Activated CD8-positive, alpha-beta memory T cell treated with anti-CD3 and anti-CD28 coated beads, Interleukin-2, amount 10 ng/mL, durations not matched to agents 7 days and 5 days (primary cell): ENCODE measurements at regions not wholly inside any gene's neighbourhood (a gene's known extent, or its start where the extent isn't known, plus 50 kb on each side); places are given as distances from the start of the nearest gene placed in this dataset.
A peak's percentile ranks its signal among the peaks of the same experiment; 100 is the strongest.
"Not testable (repeated sequence)": the region's sequence is repeated elsewhere in the genome, so short reads cannot be mapped to it uniquely, and the experiment has no call there.

Experiments used
- ATAC-seq: fragments of 150-1000 bp; cut with Tn5 transposase; one replicate; pipeline ENCODE4 v1.10.0; 2021; ENCODE audit warnings: moderate library complexity
- CTCF ChIA-PET: fragments of 350-600 bp; sonication (Branson Sonifier 250); formaldehyde crosslinking; loops from one replicate; lab custom pipeline; 2021; ENCODE audit warnings: antibody characterized with exemption; lab: Charles Lee
- DNase-seq: peaks from one replicate; pipeline ENCODE4 v3.0.0-alpha.2; 2020
- H3K27ac Mint-ChIP-seq: one replicate; pipeline ENCODE4 v1.8.0; 2021; ENCODE audit warnings: mild to moderate bottlenecking, mixed read lengths
- H3K27me3 Mint-ChIP-seq: one replicate; pipeline ENCODE4 v1.8.0; 2021; ENCODE audit warnings: mixed read lengths
- H3K36me3 Mint-ChIP-seq: one replicate; pipeline ENCODE4 v1.8.0; 2021; ENCODE audit warnings: mild to moderate bottlenecking, mixed read lengths
- H3K4me1 Mint-ChIP-seq: one replicate; pipeline ENCODE4 v1.8.0; 2021; ENCODE audit warnings: mixed read lengths
- H3K4me3 Mint-ChIP-seq: one replicate; pipeline ENCODE4 v1.8.0; 2021; ENCODE audit warnings: mild to moderate bottlenecking, moderate library complexity, mixed read lengths
- H3K9me3 Mint-ChIP-seq: one replicate; pipeline ENCODE4 v1.8.0; 2022; ENCODE audit warnings: low read depth, mixed read lengths

DNA sequence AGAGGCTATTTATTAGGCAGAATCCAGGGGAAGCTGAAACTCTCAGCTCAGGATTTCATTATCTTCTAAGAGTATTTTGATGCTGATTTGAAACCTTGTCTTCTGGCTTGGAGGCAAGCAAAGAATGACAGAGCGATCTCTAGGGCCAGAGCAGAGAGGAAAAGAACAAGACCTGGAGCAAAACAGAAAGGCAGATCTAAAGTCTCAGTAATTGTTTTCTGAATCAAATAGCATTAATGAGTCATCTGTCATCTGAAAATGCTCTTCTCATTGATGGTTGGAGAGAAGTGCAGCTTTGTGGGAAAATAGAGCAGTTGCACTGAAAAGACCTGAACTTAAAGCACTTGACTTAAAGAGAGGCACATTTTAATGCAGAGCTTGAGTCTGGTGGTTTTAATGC, 385.9 kb downstream of the RAP2B start:
- no peak for ATAC-seq
- Mint-ChIP-seq H3K9me3 (no peaks in the 10 kb centered on the region), H3K27me3 (no peaks in the 10 kb centered on the region), H3K27ac (no peak overlapping the region), H3K4me3 (no peak overlapping the region), H3K4me1 (peaks cover 2% of the 10 kb centered on the region), H3K36me3 (no peaks in the 10 kb centered on the region)
- DNase-seq = no peak
- CTCF ChIA-PET = no interaction called here

DNA sequence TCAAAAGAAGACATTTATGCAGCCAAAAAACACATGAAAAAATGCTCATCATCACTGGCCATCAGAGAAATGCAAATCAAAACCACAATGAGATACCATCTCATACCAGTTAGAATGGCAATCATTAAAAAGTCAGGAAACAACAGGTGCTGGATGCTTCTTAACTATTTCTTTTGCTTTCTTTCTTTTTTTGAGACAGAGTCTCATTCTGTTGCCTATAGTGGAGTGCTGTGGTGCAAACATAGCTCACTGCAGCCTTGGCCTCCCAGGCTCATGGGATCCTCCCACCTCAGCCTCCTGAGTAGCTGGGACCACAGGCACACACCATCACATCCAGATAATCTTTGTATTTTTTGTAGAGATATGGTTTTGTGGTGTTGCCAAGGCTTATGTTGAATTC, 387.7 kb downstream of the RAP2B start:
- CTCF ChIA-PET, H3K27ac Mint-ChIP-seq, H3K4me1 Mint-ChIP-seq, DNase-seq, ATAC-seq, H3K4me3 Mint-ChIP-seq, H3K36me3 Mint-ChIP-seq, H3K9me3 Mint-ChIP-seq, H3K27me3 Mint-ChIP-seq: not testable (repeated sequence)

DNA sequence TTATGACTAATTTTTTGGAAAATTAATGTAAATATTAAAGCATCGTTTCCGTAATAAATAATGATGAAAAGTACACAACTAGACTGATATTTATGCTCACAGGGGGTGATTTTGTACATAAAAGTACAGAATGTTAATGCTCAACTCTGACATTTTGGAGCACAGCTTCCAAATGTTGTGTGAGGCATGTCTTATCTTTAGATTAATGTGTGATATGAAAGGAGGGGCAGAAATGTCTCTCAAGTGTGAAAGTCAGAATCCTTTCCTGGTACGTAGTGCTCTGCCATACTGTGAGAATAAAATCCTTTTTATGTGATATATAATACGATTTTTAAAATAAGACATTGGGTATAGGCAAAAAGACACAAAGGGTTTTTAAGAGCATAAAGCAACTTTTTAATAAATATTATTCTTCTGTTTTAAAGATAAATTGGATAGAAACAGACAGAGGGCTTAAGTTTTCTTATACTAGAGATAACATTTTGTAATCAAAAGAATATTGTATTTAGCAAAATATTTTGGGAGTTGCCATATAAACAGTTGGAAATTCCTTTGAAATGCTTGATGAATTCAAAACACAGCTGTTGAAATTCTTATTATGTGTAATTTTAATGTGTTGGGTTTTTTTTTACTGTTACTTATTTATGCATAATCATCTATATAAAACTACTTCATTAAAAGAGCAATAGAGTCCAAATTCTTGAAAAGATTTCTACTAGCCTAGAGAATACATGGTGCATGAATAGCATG, 389.7 kb downstream of the RAP2B start:
- Mint-ChIP-seq H3K36me3 (no peaks in the 10 kb centered on the region), H3K27ac (no peak overlapping the region), H3K4me1 (peaks cover 3% of the 10 kb centered on the region), H3K27me3 (no peaks in the 10 kb centered on the region), H3K4me3 (no peak overlapping the region), H3K9me3 (no peaks in the 10 kb centered on the region)
- CTCF ChIA-PET = no interaction called here
- ATAC-seq (no peak), DNase-seq (no peak)

DNA sequence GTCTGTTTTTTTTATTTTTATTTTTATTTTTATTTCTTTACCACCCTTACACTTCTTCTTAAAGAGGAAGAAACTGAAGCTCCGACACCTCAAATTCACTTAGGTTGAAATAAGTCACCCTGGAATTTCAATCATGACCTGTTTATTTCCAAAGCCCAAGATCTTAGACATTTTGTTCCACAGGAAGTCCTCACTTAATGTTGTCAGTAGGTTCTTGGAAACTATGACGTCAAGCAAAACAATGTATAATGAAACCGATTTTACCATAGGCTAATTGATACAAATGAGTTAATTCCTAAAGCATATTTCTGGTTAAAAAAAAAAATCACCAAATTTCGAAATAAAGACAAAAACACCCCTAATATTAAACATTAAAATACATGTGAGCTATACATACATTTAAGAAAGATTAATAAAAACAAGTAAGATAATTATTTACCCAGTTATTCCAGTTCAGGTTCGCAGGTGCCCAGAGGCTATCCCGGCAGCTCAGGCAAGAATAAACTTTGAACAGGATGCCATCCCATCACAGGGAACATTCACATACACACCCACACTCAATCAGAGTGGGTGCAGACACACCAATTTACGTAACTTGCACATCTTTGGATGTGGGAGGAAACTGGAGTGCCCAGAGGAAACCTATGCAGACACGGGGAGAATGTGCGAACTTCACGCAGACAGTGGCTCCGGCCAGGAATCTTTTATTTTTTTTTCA, 391.0 kb downstream of the RAP2B start:
- no peak overlapping the region for H3K4me3 Mint-ChIP-seq
- CTCF ChIA-PET = no interaction called here

DNA sequence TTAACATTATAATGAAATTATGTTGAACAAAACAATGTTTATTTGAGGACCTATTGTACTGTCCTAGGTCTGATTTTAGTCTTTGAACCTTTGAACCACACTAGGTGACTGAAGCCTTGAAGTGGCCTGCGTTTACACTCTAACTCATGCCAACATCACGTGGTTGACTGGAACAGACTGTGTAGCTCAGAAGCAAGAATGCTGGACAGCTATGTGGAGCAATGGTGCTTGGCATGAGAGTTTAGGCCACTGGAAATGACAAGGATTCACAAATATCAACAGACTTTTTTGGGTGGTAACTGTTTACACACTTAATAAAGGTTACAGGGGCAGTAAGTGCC, 391.5 kb downstream of the RAP2B start:
- CTCF ChIA-PET = no interaction called here
- H3K27me3 Mint-ChIP-seq = no peaks in the 10 kb centered on the region

More for the DNA sequence above, 391.0 kb downstream of the RAP2B start:
- ATAC-seq = peak; percentile 23
- Mint-ChIP-seq H3K27ac (no peak overlapping the region), H3K36me3 (no peaks in the 10 kb centered on the region), H3K27me3 (no peaks in the 10 kb centered on the region), H3K9me3 (peaks cover 3% of the 10 kb centered on the region), H3K4me1 (peaks cover 3% of the 10 kb centered on the region)
- no peak for DNase-seq

DNA sequence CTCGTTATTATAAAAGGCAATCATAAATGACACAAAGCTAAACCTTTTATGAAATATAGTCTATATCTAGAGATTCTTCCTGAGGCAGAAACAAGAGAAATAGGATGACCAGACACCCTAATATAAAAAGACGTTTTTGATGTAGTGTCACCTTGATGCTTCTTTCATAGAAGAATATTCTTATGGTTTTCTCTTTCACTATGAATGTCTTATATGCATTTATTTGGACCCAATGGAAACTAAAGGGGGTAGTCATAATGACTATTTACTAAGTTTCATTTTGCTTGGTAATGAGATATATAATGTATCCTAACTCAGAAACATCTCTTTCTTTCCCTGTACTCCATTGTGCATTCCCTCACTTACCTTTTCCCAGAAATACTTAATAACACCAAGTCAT, 393.9 kb downstream of the RAP2B start:
- ATAC-seq = peak; percentile 39
- Mint-ChIP-seq H3K4me1 (peaks cover 3% of the 10 kb centered on the region), H3K27me3 (no peaks in the 10 kb centered on the region), H3K27ac (no peak overlapping the region), H3K9me3 (peaks cover 11% of the 10 kb centered on the region), H3K4me3 (no peak overlapping the region), H3K36me3 (peaks cover 4% of the 10 kb centered on the region)
- CTCF ChIA-PET = no interaction called here
- no peak for DNase-seq

More for the DNA sequence above, 391.5 kb downstream of the RAP2B start:
- ATAC-seq (no peak), DNase-seq (no peak)
- Mint-ChIP-seq H3K9me3 (peaks cover 4% of the 10 kb centered on the region), H3K27ac (no peak overlapping the region), H3K4me3 (no peak overlapping the region), H3K4me1 (peaks cover 3% of the 10 kb centered on the region), H3K36me3 (peaks cover 3% of the 10 kb centered on the region)

DNA sequence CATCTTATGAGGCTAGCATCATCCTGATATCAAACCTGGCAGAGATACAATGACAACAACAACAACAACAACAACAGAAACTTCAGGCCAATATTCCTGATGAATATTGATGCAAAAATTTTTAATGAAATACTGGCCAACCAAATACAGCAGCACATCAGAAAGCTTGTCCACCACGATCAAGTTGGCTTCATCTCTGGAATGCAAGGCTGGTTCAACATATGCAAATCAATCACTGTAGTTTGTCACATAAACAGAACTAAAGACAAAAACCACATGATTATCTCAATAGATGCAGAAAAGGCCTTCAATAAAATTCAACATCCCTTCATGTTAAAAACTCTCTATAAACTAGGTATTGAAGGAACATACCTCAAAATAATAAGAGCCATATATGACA, 397.3 kb downstream of the RAP2B start:
- H3K36me3 Mint-ChIP-seq, H3K27ac Mint-ChIP-seq, DNase-seq, H3K4me1 Mint-ChIP-seq, ATAC-seq, H3K4me3 Mint-ChIP-seq, H3K27me3 Mint-ChIP-seq, CTCF ChIA-PET: not testable (repeated sequence)
- H3K9me3 Mint-ChIP-seq = peaks cover 21% of the 10 kb centered on the region

DNA sequence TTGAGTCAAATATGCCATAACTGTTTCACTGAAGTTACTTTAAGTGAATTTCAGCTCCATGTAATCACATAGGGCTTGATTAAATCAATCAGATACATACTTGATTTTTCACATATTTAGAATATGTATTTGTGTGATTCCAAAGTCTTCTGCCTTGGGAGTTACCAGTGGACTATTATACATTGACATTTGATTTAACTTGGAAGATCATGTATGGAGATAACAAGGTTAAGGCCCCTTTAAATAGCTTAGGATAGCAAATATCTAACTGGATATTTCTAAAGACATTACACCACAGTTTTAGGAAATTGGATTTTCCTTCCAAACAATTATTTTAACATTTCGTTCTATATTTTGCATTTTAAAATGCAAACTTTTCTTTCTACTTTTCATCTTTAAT, 405.0 kb downstream of the RAP2B start:
- Mint-ChIP-seq H3K4me3 (no peak overlapping the region), H3K27me3 (no peaks in the 10 kb centered on the region), H3K9me3 (peaks cover 18% of the 10 kb centered on the region), H3K27ac (no peak overlapping the region), H3K4me1 (no peaks in the 10 kb centered on the region), H3K36me3 (peaks cover 5% of the 10 kb centered on the region)
- ATAC-seq = no peak
- CTCF ChIA-PET = no interaction called here
- no peak for DNase-seq

DNA sequence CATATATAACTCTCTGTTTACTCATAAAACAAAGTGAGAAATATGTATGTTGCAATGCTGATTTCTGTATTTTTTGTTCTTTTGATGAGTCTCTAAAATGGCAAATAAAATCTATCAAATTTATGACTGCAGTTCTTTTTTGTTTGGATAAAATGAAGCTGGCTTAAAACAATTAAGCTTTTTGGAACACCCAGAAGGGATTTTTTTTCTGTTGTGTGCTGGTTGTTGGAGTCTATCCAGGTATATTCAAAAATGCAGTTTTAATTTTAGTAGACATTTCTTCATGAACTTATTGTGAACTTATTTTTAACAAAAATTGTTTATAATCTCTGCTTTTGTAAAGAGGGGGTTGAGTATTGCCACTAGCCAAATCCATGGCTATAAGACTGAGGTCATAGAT, 405.5 kb downstream of the RAP2B start:
- DNase-seq (no peak), ATAC-seq (no peak)
- CTCF ChIA-PET = no interaction called here
- Mint-ChIP-seq H3K4me1 (no peaks in the 10 kb centered on the region), H3K27ac (no peak overlapping the region), H3K27me3 (no peaks in the 10 kb centered on the region), H3K36me3 (peaks cover 4% of the 10 kb centered on the region), H3K4me3 (no peak overlapping the region), H3K9me3 (peaks cover 18% of the 10 kb centered on the region)

DNA sequence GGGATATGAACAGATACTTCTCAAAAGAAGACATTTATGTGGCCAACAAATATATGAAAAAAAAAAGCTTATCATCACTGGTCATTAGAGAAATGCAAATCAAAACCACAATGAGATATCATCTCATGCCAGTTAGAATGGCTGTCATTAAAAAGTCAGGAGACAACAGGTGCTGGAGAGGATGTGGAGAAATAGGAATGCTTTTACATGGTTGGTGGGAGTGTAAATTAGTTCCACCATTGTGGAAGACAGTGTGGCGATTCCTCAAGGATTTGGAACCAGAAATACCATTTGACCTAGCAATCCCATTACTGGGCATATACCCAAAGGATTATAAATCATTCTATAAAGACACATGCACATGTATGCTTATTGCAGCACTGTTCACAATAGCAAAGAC, 408.5 kb downstream of the RAP2B start:
- H3K27me3 Mint-ChIP-seq, H3K4me1 Mint-ChIP-seq, H3K27ac Mint-ChIP-seq, ATAC-seq, H3K4me3 Mint-ChIP-seq, DNase-seq, CTCF ChIA-PET, H3K9me3 Mint-ChIP-seq, H3K36me3 Mint-ChIP-seq: not testable (repeated sequence)

DNA sequence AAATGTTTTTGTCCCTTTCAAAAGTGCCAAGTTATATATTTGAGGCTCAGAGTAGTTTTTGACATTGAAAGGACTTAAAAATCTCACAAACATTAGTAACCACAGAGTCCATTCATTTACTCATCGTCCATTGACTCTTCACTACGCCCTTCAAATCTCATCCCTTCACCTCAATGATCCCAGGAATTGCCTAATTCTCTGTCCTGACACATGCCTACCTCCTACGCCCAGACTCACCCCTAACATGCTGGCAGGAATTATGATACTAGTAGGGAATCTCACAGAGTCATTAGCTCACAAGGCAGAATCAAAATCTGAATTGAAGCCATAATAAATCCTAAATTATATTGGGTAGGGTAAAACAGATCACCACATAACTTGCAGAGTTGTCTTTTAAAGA, 410.1 kb downstream of the RAP2B start:
- no peak for DNase-seq
- no peak for ATAC-seq
- Mint-ChIP-seq H3K27ac (no peak overlapping the region), H3K4me3 (no peak overlapping the region), H3K9me3 (peaks cover 3% of the 10 kb centered on the region), H3K27me3 (no peaks in the 10 kb centered on the region), H3K4me1 (peaks cover 5% of the 10 kb centered on the region), H3K36me3 (no peaks in the 10 kb centered on the region)
- CTCF ChIA-PET = no interaction called here

DNA sequence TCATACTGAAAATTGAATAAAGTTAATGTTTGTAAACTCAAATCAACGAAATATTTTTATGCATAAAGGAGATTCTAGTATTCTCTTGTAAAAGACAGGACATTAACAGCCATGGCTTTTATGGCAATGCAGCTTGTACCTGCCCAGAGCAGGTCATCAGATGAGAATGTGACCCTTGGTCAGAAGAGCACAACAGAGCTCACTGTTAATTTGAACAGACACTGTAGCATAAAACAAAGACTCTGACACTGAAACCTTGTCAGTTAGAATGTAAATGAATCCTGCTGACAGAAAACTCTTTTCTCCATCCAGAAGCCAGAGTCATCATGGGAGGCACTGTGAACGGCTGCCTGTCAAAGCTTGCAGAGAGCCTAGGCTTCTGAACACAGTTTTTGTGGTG, 410.6 kb downstream of the RAP2B start:
- DNase-seq (no peak), ATAC-seq (no peak)
- no peak overlapping the region for H3K4me3 Mint-ChIP-seq
- no peaks in the 10 kb centered on the region for H3K27me3 Mint-ChIP-seq
- peaks cover 3% of the 10 kb centered on the region for H3K9me3 Mint-ChIP-seq
- H3K36me3 Mint-ChIP-seq = no peaks in the 10 kb centered on the region
- H3K4me1 Mint-ChIP-seq = peaks cover 5% of the 10 kb centered on the region
- CTCF ChIA-PET = no interaction called here
- no peak overlapping the region for H3K27ac Mint-ChIP-seq

DNA sequence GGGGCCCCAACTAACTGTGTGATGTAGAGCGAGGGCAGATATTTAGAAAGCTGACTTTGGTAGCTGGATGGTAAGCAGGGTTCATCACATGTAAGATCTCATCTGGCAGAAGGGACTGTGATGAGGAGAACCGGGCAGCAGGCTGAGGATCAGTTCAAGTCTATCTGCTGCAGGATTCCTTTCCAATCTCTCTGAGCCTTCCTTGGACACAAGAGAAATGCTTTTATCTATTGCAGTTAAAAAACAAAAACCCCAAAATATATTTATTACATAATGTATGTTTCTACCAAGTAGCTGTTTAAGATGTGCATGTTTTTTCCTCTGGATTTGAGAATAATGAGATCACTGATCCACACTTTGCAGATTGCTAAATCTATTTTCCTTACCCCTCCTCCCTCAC, 411.5 kb downstream of the RAP2B start:
- Mint-ChIP-seq H3K9me3 (peaks cover under 1% of the 10 kb centered on the region), H3K4me3 (no peak overlapping the region), H3K36me3 (no peaks in the 10 kb centered on the region), H3K27me3 (no peaks in the 10 kb centered on the region), H3K27ac (no peak overlapping the region), H3K4me1 (peaks cover 5% of the 10 kb centered on the region)
- CTCF ChIA-PET = no interaction called here
- DNase-seq (no peak), ATAC-seq (no peak)

DNA sequence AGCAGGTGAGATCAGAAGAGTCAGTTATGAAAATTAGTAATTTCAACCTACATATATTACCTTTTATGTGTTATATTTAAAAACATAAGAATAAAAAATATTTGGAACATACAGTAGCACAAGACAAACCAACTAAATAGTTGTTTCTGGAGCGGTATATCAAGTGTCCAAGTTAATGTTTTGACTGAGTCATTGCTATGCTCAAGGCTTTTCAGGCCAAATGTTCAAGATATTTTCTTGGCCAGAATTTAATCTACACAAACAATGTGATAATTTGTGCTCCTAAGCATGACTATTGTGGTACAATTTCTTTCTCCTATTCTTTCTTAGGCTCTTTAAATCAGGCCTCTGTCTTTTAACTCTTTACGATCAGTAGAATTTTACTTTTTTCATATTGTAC, 412.4 kb downstream of the RAP2B start:
- no peak for ATAC-seq
- H3K27ac Mint-ChIP-seq = no peak overlapping the region
- H3K4me1 Mint-ChIP-seq = peaks cover 5% of the 10 kb centered on the region
- H3K36me3 Mint-ChIP-seq = no peaks in the 10 kb centered on the region
- no peaks in the 10 kb centered on the region for H3K9me3 Mint-ChIP-seq
- no peak overlapping the region for H3K4me3 Mint-ChIP-seq
- no peaks in the 10 kb centered on the region for H3K27me3 Mint-ChIP-seq
- CTCF ChIA-PET = no interaction called here
- no peak for DNase-seq
